ENCODE measurements at regions not wholly inside any gene's neighbourhood (a gene's known extent, or its start where the extent isn't known, plus 50 kb on each side); places are given as distances from the start of the nearest gene placed in this dataset.

DNA sequence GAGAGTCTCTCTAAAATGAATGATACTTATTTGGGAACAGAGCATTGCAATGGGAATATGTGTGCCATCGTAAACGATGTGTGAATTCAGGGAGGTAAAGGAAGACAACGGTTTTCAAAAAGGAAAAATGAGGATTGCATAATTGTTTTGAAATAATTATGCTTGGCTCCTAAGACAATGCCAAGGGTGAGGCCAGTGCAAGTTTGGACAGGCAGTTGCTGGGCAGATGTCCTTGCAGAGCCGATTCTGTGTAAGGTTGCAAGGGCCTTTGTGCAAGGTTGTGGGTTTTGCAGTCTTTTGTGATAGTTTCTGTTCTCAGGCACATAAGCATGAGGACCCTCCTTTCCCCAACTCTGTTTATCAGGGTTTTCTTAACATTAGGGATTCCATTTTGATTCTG lies 70.0 kb upstream of the ZNF236 start:
- H3K27ac ChIP-seq (ENCODE audit: low read length): no peak overlapping the region
- no CpG with 5 or more reads among the region's 4 CpGs for WGBS (ENCODE audit: insufficient coverage, insufficient read length)
- no peak overlapping the region for H3K4me3 ChIP-seq (ENCODE audit: low read length)
- no peak for DNase-seq (ENCODE audit: low read depth, low spot score)
- no peaks in the 10 kb centered on the region for H3K36me3 ChIP-seq (ENCODE audit: control insufficient read depth, insufficient read depth, low read length)
- no peaks in the 10 kb centered on the region for H3K27me3 ChIP-seq (ENCODE audit: control insufficient read depth, insufficient read depth, low read length)
- no peaks in the 10 kb centered on the region for H3K9me3 ChIP-seq (ENCODE audit: control insufficient read depth, insufficient read depth, low read length)
- no peaks in the 10 kb centered on the region for H3K4me1 ChIP-seq (ENCODE audit: control insufficient read depth, insufficient read depth, low read length)

DNA sequence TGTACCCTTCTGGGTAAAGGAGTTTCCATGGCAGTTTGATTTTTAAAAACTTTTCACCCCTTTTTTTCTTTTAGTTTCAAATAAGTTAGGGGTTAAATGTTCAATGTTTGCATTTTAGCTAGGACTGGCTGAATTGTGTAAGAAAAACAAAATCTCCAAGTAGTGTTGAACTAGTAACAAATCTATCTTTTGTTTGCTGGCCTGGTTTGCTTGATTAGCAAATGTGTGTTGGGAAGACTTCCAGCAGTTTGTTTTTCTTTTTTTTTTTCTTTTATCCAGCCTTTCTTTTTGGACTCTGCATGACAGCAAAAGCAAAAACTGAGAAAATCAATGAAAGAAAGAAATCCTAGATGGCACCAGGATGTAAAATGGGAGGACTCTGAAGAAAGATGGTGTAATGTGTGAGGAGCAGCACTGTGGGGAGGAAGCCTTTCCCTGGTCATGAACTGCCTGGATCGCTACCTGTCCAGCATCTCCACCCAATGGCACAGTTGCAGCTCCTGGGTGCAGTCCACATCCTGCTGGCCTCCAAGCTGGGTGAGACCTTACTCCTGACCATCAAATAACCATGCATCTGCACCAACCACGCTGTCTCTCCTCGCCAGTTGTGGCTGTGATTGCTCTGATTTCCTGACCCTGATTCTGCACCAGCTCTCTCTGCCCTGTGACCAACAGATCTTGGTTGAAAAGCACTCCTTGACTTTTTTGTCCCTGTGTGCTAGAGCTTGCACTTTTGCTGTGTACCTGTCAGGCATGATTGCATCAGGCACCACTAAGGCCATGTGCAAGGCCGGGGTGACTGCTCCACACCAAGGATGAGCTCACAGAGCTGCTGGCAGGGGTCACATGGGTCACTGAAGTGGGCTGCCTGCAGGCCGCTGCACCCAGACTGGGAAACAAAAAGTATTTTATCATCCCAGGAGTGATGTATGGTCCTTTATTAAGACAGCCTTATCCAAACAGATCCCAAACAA lies 71.2 kb upstream of the ZNF236 start:
- DNase-seq (ENCODE audit: low read depth, low spot score): no peak
- Histone ChIP-seq H3K27ac (ENCODE audit: low read length) (no peak overlapping the region), H3K36me3 (ENCODE audit: control insufficient read depth, insufficient read depth, low read length) (no peaks in the 10 kb centered on the region), H3K4me1 (ENCODE audit: control insufficient read depth, insufficient read depth, low read length) (no peaks in the 10 kb centered on the region), H3K4me3 (ENCODE audit: low read length) (no peak overlapping the region), H3K9me3 (ENCODE audit: control insufficient read depth, insufficient read depth, low read length) (peaks cover 1% of the 10 kb centered on the region; the same call in 1 of the 2 replicates), H3K27me3 (ENCODE audit: control insufficient read depth, insufficient read depth, low read length) (no peaks in the 10 kb centered on the region)
- WGBS (ENCODE audit: insufficient coverage, insufficient read length): no CpG with 5 or more reads among the region's 5 CpGs

DNA sequence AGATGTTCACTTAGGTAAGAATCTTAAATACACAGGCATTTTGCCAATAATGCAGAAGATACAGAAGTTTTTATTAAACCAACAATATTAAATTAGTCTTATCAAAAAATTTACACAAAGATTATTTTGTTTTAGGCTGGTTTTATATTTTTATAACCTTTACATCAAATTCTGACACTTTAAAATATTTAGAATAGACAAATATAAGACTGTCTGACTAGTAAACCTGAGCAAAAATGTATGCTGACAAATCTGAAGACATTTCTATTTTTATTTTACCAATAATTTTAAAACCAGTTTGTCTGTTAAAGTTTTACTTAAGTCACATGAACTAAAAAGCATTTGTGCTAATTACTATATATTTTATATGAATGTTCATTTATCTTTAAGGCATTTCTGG lies 72.1 kb upstream of the ZNF236 start:
- H3K4me3 ChIP-seq (ENCODE audit: low read length): no peak overlapping the region
- no peak for DNase-seq (ENCODE audit: low read depth, low spot score)
- H3K9me3 ChIP-seq (ENCODE audit: control insufficient read depth, insufficient read depth, low read length): peaks cover 1% of the 10 kb centered on the region; the same call in 1 of the 2 replicates

DNA sequence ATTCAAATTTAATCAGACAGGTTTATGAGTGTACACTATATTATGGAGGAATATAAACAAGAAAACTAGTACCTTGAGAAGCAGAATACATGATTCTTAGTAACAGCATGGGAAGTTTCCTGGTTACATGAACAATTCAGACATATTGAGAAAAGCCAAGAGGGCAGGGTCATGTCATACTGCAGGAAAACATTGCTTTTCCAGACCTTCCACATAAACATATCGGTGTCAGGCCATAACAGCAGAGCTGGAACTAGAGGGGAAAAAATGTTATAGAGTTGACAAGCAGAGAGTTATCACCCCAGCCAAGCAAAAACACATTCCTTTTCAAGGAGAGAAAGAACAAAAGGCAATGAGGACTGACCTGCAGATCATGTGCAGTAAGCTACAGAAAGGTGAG lies 74.7 kb upstream of the ZNF236 start:
- Histone ChIP-seq H3K36me3 (ENCODE audit: control insufficient read depth, insufficient read depth, low read length) (no peaks in the 10 kb centered on the region), H3K27me3 (ENCODE audit: control insufficient read depth, insufficient read depth, low read length) (no peaks in the 10 kb centered on the region), H3K27ac (ENCODE audit: low read length) (no peak overlapping the region), H3K4me1 (ENCODE audit: control insufficient read depth, insufficient read depth, low read length) (no peaks in the 10 kb centered on the region), H3K9me3 (ENCODE audit: control insufficient read depth, insufficient read depth, low read length) (peaks cover 1% of the 10 kb centered on the region; the same call in 1 of the 2 replicates), H3K4me3 (ENCODE audit: low read length) (no peak overlapping the region)
- WGBS (ENCODE audit: insufficient coverage, insufficient read length): no CpG with 5 or more reads among the region's 1 CpG
- DNase-seq (ENCODE audit: low read depth, low spot score): no peak

More for the DNA sequence above, 72.1 kb upstream of the ZNF236 start:
- no peaks in the 10 kb centered on the region for H3K27me3 ChIP-seq (ENCODE audit: control insufficient read depth, insufficient read depth, low read length)
- no peak overlapping the region for H3K27ac ChIP-seq (ENCODE audit: low read length)
- no peaks in the 10 kb centered on the region for H3K4me1 ChIP-seq (ENCODE audit: control insufficient read depth, insufficient read depth, low read length)
- H3K36me3 ChIP-seq (ENCODE audit: control insufficient read depth, insufficient read depth, low read length): no peaks in the 10 kb centered on the region

DNA sequence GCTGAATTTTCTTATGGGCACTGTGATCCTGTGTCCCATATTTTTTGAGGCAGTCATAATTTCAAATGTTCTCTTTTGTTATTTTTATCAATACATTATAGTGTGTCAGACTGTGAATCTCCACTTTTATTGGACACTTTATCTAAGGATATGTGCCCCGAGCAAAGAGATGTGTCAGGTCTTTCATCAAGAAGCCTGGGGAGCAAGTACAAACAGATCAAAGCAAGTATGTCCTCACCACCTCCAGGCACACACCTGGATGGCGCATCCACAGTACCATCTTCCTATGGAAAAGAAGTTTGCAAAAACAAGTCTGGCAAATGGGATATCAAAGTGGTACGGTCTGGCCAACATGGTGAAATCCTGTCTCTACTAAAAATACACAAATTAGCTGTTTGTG lies 81.0 kb upstream of the ZNF236 start:
- H3K9me3 ChIP-seq (ENCODE audit: control insufficient read depth, insufficient read depth, low read length): no peaks in the 10 kb centered on the region
- no peak overlapping the region for H3K4me3 ChIP-seq (ENCODE audit: low read length)
- DNase-seq (ENCODE audit: low read depth, low spot score): no peak
- H3K27me3 ChIP-seq (ENCODE audit: control insufficient read depth, insufficient read depth, low read length): no peaks in the 10 kb centered on the region
- no peaks in the 10 kb centered on the region for H3K4me1 ChIP-seq (ENCODE audit: control insufficient read depth, insufficient read depth, low read length)
- no CpG with 5 or more reads among the region's 3 CpGs for WGBS (ENCODE audit: insufficient coverage, insufficient read length)
- H3K36me3 ChIP-seq (ENCODE audit: control insufficient read depth, insufficient read depth, low read length): no peaks in the 10 kb centered on the region
- H3K27ac ChIP-seq (ENCODE audit: low read length): no peak overlapping the region

DNA sequence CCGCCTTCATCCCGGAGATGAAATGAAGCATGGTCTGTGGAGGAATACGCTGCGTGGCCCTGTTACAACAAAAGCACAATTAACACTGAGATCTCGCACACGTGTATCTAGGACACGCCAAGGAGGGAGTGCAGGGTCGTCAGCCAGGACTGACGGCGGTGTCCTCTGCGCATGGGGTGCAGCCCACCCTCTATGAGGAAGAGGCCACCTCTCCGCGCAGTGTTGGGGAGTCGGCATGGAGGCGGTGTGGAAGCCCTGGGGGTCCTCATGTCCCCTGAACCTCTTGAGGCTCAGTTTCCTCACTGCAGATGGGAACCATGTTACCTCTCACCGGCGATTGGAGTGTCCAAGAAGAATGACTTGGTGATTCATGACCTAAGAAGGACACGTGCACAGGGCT lies 86.0 kb upstream of the ZNF236 start:
- no CpG with 5 or more reads among the region's 18 CpGs for WGBS (ENCODE audit: insufficient coverage, insufficient read length)
- H3K36me3 ChIP-seq (ENCODE audit: control insufficient read depth, insufficient read depth, low read length): no peaks in the 10 kb centered on the region
- no peaks in the 10 kb centered on the region for H3K9me3 ChIP-seq (ENCODE audit: control insufficient read depth, insufficient read depth, low read length)
- no peaks in the 10 kb centered on the region for H3K27me3 ChIP-seq (ENCODE audit: control insufficient read depth, insufficient read depth, low read length)
- no peaks in the 10 kb centered on the region for H3K4me1 ChIP-seq (ENCODE audit: control insufficient read depth, insufficient read depth, low read length)
- no peak overlapping the region for H3K27ac ChIP-seq (ENCODE audit: low read length)
- H3K4me3 ChIP-seq (ENCODE audit: low read length): no peak overlapping the region
- DNase-seq (ENCODE audit: low read depth, low spot score): no peak

DNA sequence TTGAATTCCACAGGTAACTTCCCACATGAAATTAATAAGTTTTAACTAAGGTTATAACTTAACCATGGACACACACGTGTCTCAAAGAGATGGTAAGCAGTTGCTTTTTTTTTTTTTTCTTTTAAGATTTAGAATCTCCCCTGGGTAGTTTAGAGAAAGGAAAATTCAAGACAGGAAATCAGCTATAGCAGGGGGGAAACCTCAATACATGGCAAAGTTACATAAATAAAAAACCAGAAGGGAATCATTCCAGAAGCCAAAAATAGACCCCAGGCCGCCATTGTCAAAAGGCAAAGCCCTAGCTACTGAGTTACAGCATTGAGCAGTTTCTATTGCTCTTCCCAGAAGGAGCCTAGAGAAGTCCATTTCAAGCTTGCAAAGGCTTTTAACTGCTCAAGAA lies 91.5 kb upstream of the ZNF236 start:
- Histone ChIP-seq H3K27me3 (ENCODE audit: control insufficient read depth, insufficient read depth, low read length) (no peaks in the 10 kb centered on the region), H3K9me3 (ENCODE audit: control insufficient read depth, insufficient read depth, low read length) (no peaks in the 10 kb centered on the region), H3K4me3 (ENCODE audit: low read length) (no peak overlapping the region), H3K4me1 (ENCODE audit: control insufficient read depth, insufficient read depth, low read length) (no peaks in the 10 kb centered on the region), H3K27ac (ENCODE audit: low read length) (no peak overlapping the region), H3K36me3 (ENCODE audit: control insufficient read depth, insufficient read depth, low read length) (no peaks in the 10 kb centered on the region)
- DNase-seq (ENCODE audit: low read depth, low spot score): no peak
- no CpG with 5 or more reads among the region's 2 CpGs for WGBS (ENCODE audit: insufficient coverage, insufficient read length)

DNA sequence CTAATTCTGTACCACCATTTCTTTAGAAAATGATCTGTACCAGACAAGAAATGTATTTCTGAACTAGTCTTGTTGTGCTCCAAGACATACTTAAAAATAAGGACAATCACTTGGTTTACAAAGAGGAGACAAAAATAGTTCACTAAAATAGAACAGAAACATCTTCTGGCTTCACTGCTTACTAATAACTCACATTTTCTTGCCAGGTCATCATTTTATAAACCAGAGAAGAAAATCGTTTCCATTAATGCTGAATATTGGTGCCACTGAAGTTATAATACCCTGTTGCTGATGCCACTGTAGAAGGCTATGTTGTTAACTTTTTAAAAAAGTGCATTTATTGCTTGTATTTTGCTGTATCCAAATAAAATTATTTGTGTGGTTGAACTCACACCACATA lies 94.8 kb upstream of the ZNF236 start:
- no peak for DNase-seq (ENCODE audit: low read depth, low spot score)

DNA sequence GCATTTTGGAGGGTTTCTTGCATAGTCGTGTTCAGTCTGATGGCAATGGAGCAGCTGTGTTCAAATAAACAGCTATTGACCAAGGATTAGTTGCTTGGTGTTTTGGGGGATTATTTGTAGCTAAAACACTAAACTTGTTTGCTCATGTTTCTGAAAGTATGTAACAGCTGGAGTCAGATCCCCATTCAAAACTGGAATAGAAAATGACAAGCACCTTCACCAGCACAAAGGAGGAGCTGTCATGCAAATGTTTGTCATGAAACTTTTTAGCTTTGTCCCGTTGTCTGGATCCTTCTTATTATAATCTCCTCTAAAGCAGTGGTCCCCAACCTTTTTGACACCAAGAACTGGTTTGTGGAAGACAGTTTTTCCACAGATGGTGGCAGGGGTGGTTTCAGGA lies 96.9 kb upstream of the ZNF236 start:
- DNase-seq (ENCODE audit: low read depth, low spot score): no peak
- Histone ChIP-seq H3K27ac (ENCODE audit: low read length) (no peak overlapping the region), H3K4me1 (ENCODE audit: control insufficient read depth, insufficient read depth, low read length) (no peaks in the 10 kb centered on the region), H3K4me3 (ENCODE audit: low read length) (no peak overlapping the region), H3K9me3 (ENCODE audit: control insufficient read depth, insufficient read depth, low read length) (no peaks in the 10 kb centered on the region), H3K27me3 (ENCODE audit: control insufficient read depth, insufficient read depth, low read length) (no peaks in the 10 kb centered on the region), H3K36me3 (ENCODE audit: control insufficient read depth, insufficient read depth, low read length) (no peaks in the 10 kb centered on the region)
- whole genome bisulfite sequencing (ENCODE audit: insufficient coverage, insufficient read length): no CpG with 5 or more reads among the region's 2 CpGs

More for the DNA sequence above, 94.8 kb upstream of the ZNF236 start:
- H3K9me3 ChIP-seq (ENCODE audit: control insufficient read depth, insufficient read depth, low read length): no peaks in the 10 kb centered on the region
- no peaks in the 10 kb centered on the region for H3K27me3 ChIP-seq (ENCODE audit: control insufficient read depth, insufficient read depth, low read length)
- H3K4me3 ChIP-seq (ENCODE audit: low read length): no peak overlapping the region
- no peaks in the 10 kb centered on the region for H3K36me3 ChIP-seq (ENCODE audit: control insufficient read depth, insufficient read depth, low read length)
- WGBS (ENCODE audit: insufficient coverage, insufficient read length): no CpG with 5 or more reads among the region's 1 CpG
- H3K27ac ChIP-seq (ENCODE audit: low read length): no peak overlapping the region
- no peaks in the 10 kb centered on the region for H3K4me1 ChIP-seq (ENCODE audit: control insufficient read depth, insufficient read depth, low read length)

DNA sequence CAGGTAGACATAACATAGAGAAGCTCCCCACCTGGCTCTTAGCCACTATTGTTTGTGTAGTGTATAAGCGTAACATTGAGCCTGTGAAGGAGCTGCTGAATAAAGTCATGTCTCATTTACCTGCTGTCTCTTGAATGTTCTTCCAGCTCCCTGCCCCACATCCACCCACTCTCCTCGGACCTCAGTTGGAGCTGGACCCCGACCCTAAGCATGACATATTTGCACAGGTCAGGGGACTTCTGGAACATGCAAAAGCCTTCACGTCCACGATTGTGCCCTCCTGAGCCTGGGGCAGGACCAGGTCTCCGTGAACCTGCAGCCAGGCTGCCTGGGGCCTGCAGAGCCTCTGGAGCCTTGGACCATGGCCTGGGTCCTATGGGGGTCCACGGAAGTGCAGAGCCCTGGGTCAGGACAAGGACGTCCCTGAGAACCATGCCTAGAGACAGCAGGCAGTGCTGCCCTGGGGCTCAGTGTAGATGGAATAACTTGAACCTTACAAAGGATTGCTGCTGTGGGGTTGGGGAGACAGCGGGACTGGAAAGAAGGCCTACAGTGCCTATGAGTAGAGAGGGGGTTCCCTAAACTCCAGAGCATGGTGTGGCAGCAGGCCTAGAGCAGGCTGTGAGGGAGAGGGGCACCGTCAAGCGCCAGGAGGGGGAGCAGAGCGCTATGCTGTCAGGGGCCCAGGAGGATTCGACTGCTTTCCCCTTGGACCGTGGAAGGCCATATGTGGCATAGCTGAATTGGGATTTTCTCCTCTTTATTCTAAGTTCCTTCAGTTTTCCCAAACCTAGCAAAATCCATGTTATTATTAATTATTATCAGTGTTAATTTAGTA lies 99.9 kb upstream of the ZNF236 start:
- no peak overlapping the region for H3K4me3 ChIP-seq (ENCODE audit: low read length)
- H3K36me3 ChIP-seq (ENCODE audit: control insufficient read depth, insufficient read depth, low read length): no peaks in the 10 kb centered on the region
- WGBS (ENCODE audit: insufficient coverage, insufficient read length): no CpG with 5 or more reads among the region's 14 CpGs
- no peak for DNase-seq (ENCODE audit: low read depth, low spot score)
- H3K9me3 ChIP-seq (ENCODE audit: control insufficient read depth, insufficient read depth, low read length): no peaks in the 10 kb centered on the region
- H3K27me3 ChIP-seq (ENCODE audit: control insufficient read depth, insufficient read depth, low read length): no peaks in the 10 kb centered on the region
- H3K4me1 ChIP-seq (ENCODE audit: control insufficient read depth, insufficient read depth, low read length): no peaks in the 10 kb centered on the region
- H3K27ac ChIP-seq (ENCODE audit: low read length): no peak overlapping the region

All from iPS DF 6.9 (cell line).